Chondrocyte (in vitro differentiated cells): ENCODE measurements at regions not wholly inside any gene's neighbourhood (a gene's known extent, or its start where the extent isn't known, plus 50 kb on each side); places are given as distances from the start of the nearest gene placed in this dataset.

Experiments used
- DNase-seq: peaks from one replicate; pipeline ENCODE4 v3.0.0; 2021; ENCODE audit warnings: mixed read lengths, low spot score
- H3K27ac Mint-ChIP-seq: one replicate; pipeline ENCODE4 v1.8.0; 2021; ENCODE audit warnings: mild to moderate bottlenecking, moderate library complexity, mixed read lengths; ENCODE audit not compliant: unreplicated experiment
- H3K27me3 Mint-ChIP-seq: 2 replicates; pipeline ENCODE4 v1.8.0; 2021; ENCODE audit warnings: low read depth, mixed read lengths
- H3K36me3 Mint-ChIP-seq: 2 replicates; pipeline ENCODE4 v1.8.0; 2021; ENCODE audit warnings: low read depth, mixed read lengths
- H3K4me1 Mint-ChIP-seq: 2 replicates; pipeline ENCODE4 v1.8.0; 2021; ENCODE audit warnings: low read depth, mild to moderate bottlenecking, mixed read lengths
- H3K4me3 Mint-ChIP-seq: one replicate; pipeline ENCODE4 v1.8.0; 2021; ENCODE audit warnings: mild to moderate bottlenecking, moderate library complexity, mixed read lengths; ENCODE audit not compliant: unreplicated experiment
- H3K9me3 Mint-ChIP-seq: 2 replicates; pipeline ENCODE4 v1.8.0; 2021; ENCODE audit warnings: low read depth, mixed read lengths
- CTCF ChIP-seq: fragments of 200-600 bp; sonication (generic); IDR thresholded peaks from 2 replicates; pipeline ENCODE4 v1.5.0; 2021; ENCODE audit warnings: antibody characterized with exemption, mild to moderate bottlenecking, moderate library complexity

GRCh38 chr9:78131969-78132700 lies 100.5 kb upstream of the GNAQ start:
- Mint-ChIP-seq H3K36me3 (no peaks in the 10 kb centered on the region), H3K9me3 (peaks cover under 1% of the 10 kb centered on the region), H3K27ac (no peak overlapping the region), H3K4me1 (peaks cover 16% of the 10 kb centered on the region), H3K27me3 (no peaks in the 10 kb centered on the region), H3K4me3 (no peak overlapping the region)
- no peak for DNase-seq
- no peak for TF ChIP-seq CTCF

DNA sequence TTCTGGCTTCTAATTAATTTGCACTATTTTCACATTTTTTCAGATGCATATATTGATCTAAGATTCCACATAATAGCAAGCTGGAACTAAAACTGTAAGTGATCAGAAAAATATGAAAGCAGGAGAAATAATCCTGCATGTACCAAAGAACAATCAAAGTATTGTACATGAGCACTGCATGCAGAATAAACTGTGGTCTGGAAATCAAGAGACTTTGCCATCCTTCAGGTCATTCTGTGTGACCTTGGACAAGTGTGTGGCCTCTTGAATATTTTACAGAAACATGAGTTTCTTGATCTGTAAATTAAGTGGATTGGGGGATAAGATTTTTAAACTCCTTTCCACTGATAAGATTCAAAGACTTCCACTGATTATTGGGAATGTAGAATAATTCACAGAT lies 99.2 kb upstream of the GNAQ start:
- no peak for TF ChIP-seq CTCF
- no peak for DNase-seq
- H3K4me3 Mint-ChIP-seq = no peak overlapping the region
- peaks cover under 1% of the 10 kb centered on the region for H3K36me3 Mint-ChIP-seq
- H3K27me3 Mint-ChIP-seq = peaks cover 5% of the 10 kb centered on the region
- no peaks in the 10 kb centered on the region for H3K9me3 Mint-ChIP-seq
- H3K4me1 Mint-ChIP-seq = peaks cover 16% of the 10 kb centered on the region
- no peak overlapping the region for H3K27ac Mint-ChIP-seq

- Mint-ChIP-seq H3K27ac (no peak overlapping the region), H3K4me3 (no peak overlapping the region), H3K27me3 (peaks cover 12% of the 10 kb centered on the region), H3K9me3 (no peaks in the 10 kb centered on the region), H3K36me3 (peaks cover 1% of the 10 kb centered on the region), H3K4me1 (peaks cover 16% of the 10 kb centered on the region)
- DNase-seq = no peak
- TF ChIP-seq CTCF = peak; percentile 50
Measured at GRCh38 chr9:78130004-78130403, 98.4 kb upstream of the GNAQ start.

DNA sequence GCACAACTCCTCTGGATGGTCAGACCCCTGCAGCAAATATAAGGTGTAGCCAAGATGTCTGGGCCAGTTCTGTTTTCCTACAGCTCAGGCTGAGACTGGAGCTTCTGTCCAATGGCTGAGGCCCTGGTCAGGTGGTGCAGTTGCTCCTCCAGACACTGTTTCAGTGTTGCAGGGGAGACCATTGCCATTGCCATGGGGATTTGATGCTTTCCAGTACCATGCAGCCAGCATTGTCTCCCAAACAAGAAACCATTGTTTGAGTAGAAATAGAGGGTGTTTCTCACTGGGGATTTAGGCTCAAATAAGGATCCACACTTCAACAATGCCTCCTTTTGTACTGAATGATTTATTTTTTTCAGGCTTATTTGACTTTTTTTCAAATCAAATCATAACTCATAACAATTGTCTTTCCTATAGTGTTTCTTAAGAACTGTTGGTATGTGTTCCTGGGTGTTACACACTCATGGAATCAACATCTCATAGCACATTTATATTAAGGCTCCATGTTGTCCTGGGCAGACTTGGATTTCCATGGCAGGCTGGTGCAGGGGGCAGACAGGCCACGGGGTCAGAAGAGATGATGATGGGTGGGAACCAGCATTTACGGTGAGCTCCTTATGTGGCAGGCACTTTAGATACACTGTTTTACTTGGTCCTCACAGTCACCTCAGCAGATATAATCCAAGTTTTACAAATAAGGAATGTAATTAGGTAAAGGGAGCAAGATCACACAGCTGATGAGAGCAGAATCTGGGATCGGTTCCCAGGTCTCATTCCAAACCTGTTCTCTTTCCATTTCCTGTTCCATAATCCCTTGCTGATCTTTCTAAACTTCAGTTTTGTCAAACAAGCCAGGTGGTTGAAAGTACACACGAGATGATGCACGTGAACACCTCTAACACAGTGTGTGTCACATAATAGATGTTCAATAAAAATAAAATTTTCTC lies 95.9 kb upstream of the GNAQ start:
- H3K9me3 Mint-ChIP-seq = peaks cover 6% of the 10 kb centered on the region
- H3K36me3 Mint-ChIP-seq = peaks cover 1% of the 10 kb centered on the region
- TF ChIP-seq CTCF = no peak
- H3K27ac Mint-ChIP-seq = no peak overlapping the region
- H3K4me3 Mint-ChIP-seq = no peak overlapping the region
- H3K4me1 Mint-ChIP-seq = peaks cover 11% of the 10 kb centered on the region
- H3K27me3 Mint-ChIP-seq = peaks cover 18% of the 10 kb centered on the region
- DNase-seq = no peak

GRCh38 chr9:78123808-78124207 lies 92.2 kb upstream of the GNAQ start:
- H3K36me3 Mint-ChIP-seq = peaks cover 1% of the 10 kb centered on the region

More at GRCh38 chr9:78123808-78124207, 92.2 kb upstream of the GNAQ start:
- H3K4me3 Mint-ChIP-seq = no peak overlapping the region
- DNase-seq = no peak
- no peak for TF ChIP-seq CTCF
- peaks cover 18% of the 10 kb centered on the region for H3K27me3 Mint-ChIP-seq
- H3K27ac Mint-ChIP-seq = no peak overlapping the region
- peaks cover 6% of the 10 kb centered on the region for H3K9me3 Mint-ChIP-seq
- H3K4me1 Mint-ChIP-seq = peaks cover 7% of the 10 kb centered on the region
